SU-DHL-6 (cell line): ENCODE measurements at regions not wholly inside any gene's neighbourhood (a gene's known extent, or its start where the extent isn't known, plus 50 kb on each side); places are given as distances from the start of the nearest gene placed in this dataset.

Experiments used
- H2AFZ ChIP-seq: fragments of 200-600 bp; sonication (generic); 2 replicates; pipeline ENCODE4 v1.6.1; 2014; ENCODE audit warnings: low read depth, mild to moderate bottlenecking, moderate library complexity, mixed read lengths, antibody characterized with exemption, low read length; ENCODE audit not compliant: severe bottlenecking
- H3F3A ChIP-seq: fragments of 200-600 bp; shearing (Covaris generic); 2 replicates; pipeline ENCODE4 v1.6.0; 2016; ENCODE audit warnings: antibody characterized with exemption, mild to moderate bottlenecking; ENCODE audit not compliant: insufficient read depth
- H3K27ac ChIP-seq: fragments of 200-600 bp; sonication (generic); 2 replicates; pipeline ENCODE4 v1.5.1; 2016; ENCODE audit warnings: low read depth, mild to moderate bottlenecking, low read length, moderate library complexity, mixed read lengths
- H3K27me3 ChIP-seq: fragments of 200-600 bp; sonication (generic), shearing (Covaris generic); 2 replicates; pipeline ENCODE4 v1.6.0; 2014; ENCODE audit warnings: mild to moderate bottlenecking, low read length
- H3K36me3 ChIP-seq: fragments of 200-600 bp; sonication (generic); 2 replicates; pipeline ENCODE4 v1.6.1; 2014; ENCODE audit warnings: mild to moderate bottlenecking, low read length, mixed read lengths
- H3K4me2 ChIP-seq: fragments of 300-600, 200-600 bp; shearing (Covaris generic), sonication (generic); 2 replicates; pipeline ENCODE4 v1.6.0; 2014; ENCODE audit warnings: low read length, low read depth, mild to moderate bottlenecking; ENCODE audit not compliant: poor library complexity, severe bottlenecking
- H3K4me3 ChIP-seq: fragments of 200-600 bp; sonication (generic); 2 replicates; pipeline ENCODE4 v1.5.1; 2014; ENCODE audit warnings: antibody characterized with exemption, low read length, mild to moderate bottlenecking, mixed read lengths; ENCODE audit not compliant: insufficient read depth, poor library complexity, severe bottlenecking
- H3K79me2 ChIP-seq: fragments of 200-600 bp; sonication (generic); 2 replicates; pipeline ENCODE4 v1.6.1; 2014; ENCODE audit warnings: mild to moderate bottlenecking, low read length, moderate library complexity; ENCODE audit not compliant: insufficient read depth
- H3K9ac ChIP-seq: fragments of 200-600 bp; sonication (generic); 2 replicates; pipeline ENCODE4 v1.7.0; 2014; ENCODE audit warnings: mild to moderate bottlenecking, low read length
- H3K9me2 ChIP-seq: fragments of 200-600 bp; sonication (generic); replicated peaks from 2 replicates; pipeline ENCODE4 v1.6.1; 2014; ENCODE audit warnings: low read length; ENCODE audit not compliant: insufficient read depth
- H3K9me3 ChIP-seq: fragments of 200-600 bp; sonication (generic); 2 replicates; pipeline ENCODE4 v1.6.1; 2014; ENCODE audit warnings: low read length, mixed read lengths; ENCODE audit not compliant: insufficient read depth
- H4K20me1 ChIP-seq: fragments of 200-600 bp; sonication (generic); 2 replicates; pipeline ENCODE4 v1.6.1; 2014; ENCODE audit warnings: low read depth, mild to moderate bottlenecking, antibody characterized with exemption, low read length, moderate library complexity, mixed read lengths
- EZH2phosphoT487 ChIP-seq: fragments of 200-600 bp; sonication (generic), shearing (Covaris generic); conservative IDR thresholded peaks from 2 replicates; pipeline ENCODE4 v1.6.1; 2018; ENCODE audit warnings: mild to moderate bottlenecking, antibody characterized with exemption, low read length, moderate library complexity, mixed read lengths
- TF ChIP-seq, protein P1 (sequence below): fragments of 200-600 bp; sonication (generic); IDR thresholded peaks from one replicate; pipeline ENCODE4 v1.5.1; 2017; ENCODE audit warnings: antibody characterized with exemption, mild to moderate bottlenecking, low read length, moderate library complexity; ENCODE audit not compliant: insufficient read depth, poor library complexity, severe bottlenecking

DNA sequence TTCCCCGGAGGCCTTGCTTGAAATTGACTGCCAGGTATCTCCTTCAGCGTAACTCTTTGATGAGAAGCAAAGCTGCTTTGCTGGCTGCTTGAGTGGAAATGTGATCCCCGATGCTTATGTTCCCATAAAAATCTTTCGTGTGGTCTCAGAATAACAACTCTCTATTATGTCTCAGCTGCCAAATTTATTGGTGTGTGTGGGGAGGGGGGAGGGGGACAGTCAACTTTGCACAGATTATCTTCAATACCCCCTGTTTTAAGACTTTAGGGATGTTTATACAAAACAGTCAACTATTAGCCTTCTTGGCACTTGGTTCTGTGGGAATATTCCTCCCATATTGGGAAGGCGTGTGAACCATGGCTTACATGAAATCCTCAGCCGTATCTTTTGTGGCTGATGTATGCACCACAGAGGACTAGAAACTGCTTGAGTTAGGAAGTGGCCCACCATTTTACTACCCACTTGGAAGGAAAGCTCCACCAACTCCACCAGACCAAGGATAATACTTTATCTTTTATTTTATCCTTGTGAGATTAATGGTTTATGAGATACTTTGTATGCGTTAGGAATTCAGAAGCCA lies 101.5 kb upstream of the SLC24A3 start:
- Histone ChIP-seq H3K4me2 (no peak overlapping the region), H2AFZ (no peak overlapping the region), H3K9me3 (no peaks in the 10 kb centered on the region), H3K9me2 (no peaks in the 10 kb centered on the region), H3K27ac (no peak overlapping the region), H3K4me3 (no peak overlapping the region), H3K27me3 (no peaks in the 10 kb centered on the region), H3F3A (no peaks in the 10 kb centered on the region), H4K20me1 (no peaks in the 10 kb centered on the region), H3K9ac (no peak overlapping the region), H3K36me3 (no peaks in the 10 kb centered on the region), H3K79me2 (no peaks in the 10 kb centered on the region)
- TF ChIP-seq, protein P1, sequence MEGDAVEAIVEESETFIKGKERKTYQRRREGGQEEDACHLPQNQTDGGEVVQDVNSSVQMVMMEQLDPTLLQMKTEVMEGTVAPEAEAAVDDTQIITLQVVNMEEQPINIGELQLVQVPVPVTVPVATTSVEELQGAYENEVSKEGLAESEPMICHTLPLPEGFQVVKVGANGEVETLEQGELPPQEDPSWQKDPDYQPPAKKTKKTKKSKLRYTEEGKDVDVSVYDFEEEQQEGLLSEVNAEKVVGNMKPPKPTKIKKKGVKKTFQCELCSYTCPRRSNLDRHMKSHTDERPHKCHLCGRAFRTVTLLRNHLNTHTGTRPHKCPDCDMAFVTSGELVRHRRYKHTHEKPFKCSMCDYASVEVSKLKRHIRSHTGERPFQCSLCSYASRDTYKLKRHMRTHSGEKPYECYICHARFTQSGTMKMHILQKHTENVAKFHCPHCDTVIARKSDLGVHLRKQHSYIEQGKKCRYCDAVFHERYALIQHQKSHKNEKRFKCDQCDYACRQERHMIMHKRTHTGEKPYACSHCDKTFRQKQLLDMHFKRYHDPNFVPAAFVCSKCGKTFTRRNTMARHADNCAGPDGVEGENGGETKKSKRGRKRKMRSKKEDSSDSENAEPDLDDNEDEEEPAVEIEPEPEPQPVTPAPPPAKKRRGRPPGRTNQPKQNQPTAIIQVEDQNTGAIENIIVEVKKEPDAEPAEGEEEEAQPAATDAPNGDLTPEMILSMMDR = no peak
- no peak for TF ChIP-seq EZH2phosphoT487

DNA sequence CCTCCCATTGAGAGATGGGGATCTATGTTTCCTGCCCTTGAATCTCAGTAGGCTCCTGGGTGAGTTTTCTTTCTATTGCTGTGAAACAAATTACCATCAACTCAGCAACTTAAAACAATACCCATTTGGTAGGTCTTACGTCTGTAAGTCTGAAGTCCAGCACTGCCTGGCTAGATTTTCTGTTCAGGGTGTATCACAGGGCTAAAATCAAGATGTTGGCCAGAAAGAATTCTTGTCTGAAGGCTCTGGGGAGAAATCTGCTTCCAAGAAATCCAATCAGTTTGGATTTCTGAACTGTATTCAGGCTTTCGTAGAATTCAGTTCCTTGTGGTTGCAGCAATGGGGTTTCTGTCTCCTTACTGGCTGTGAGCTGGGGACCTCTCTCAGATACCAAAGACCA lies 99.6 kb upstream of the SLC24A3 start:
- H3K27ac ChIP-seq = no peak overlapping the region
- H3K36me3 ChIP-seq = no peaks in the 10 kb centered on the region
- H2AFZ ChIP-seq = no peak overlapping the region
- no peak for TF ChIP-seq EZH2phosphoT487
- TF ChIP-seq, protein P1 = no peak
- no peak overlapping the region for H3K4me3 ChIP-seq
- H3K27me3 ChIP-seq = no peaks in the 10 kb centered on the region
- H3K9me3 ChIP-seq = no peaks in the 10 kb centered on the region
- H3K4me2 ChIP-seq = no peak overlapping the region
- no peaks in the 10 kb centered on the region for H3K9me2 ChIP-seq
- H4K20me1 ChIP-seq = no peaks in the 10 kb centered on the region
- no peak overlapping the region for H3K9ac ChIP-seq
- H3F3A ChIP-seq = no peaks in the 10 kb centered on the region
- no peaks in the 10 kb centered on the region for H3K79me2 ChIP-seq

DNA sequence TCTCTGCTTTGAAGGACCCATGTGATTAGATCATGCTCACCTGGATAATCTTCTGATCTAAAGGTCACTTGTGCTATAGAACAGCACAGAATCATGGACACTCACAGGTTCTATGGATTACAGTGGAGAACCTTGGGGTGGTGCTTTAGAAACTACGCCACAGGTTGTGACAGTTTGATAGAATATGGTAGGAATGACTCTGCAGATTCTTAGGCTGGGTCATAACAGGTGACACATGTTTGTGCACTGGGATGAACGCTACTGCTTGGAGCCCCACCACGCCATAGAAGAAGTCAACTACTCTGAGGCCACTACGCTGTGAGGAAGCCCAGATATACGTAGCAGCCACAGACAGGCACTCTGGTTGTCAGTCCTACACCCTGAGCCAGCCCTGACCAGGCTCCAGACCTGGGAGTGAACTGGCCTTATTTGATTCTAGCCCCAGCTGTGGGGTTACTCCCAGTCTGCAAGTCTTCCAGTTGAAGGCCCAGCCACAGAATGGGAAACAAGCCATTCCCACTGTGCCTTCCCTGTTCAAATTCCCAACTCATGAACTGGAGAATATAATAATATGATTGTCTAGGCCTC lies 99.0 kb upstream of the SLC24A3 start:
- no peak overlapping the region for H3K4me2 ChIP-seq
- no peaks in the 10 kb centered on the region for H3K27me3 ChIP-seq
- H3K27ac ChIP-seq = no peak overlapping the region
- H3K79me2 ChIP-seq = no peaks in the 10 kb centered on the region
- H3K4me3 ChIP-seq = no peak overlapping the region
- H3K9me3 ChIP-seq = no peaks in the 10 kb centered on the region
- H2AFZ ChIP-seq = no peak overlapping the region
- H3K9ac ChIP-seq = no peak overlapping the region
- no peaks in the 10 kb centered on the region for H3K36me3 ChIP-seq
- no peaks in the 10 kb centered on the region for H3K9me2 ChIP-seq
- H4K20me1 ChIP-seq = no peaks in the 10 kb centered on the region
- TF ChIP-seq, protein P1 = no peak
- TF ChIP-seq EZH2phosphoT487 = no peak
- H3F3A ChIP-seq = no peaks in the 10 kb centered on the region
